GM21360 (cell line): ENCODE measurements at regions not wholly inside any gene's neighbourhood (a gene's known extent, or its start where the extent isn't known, plus 50 kb on each side); places are given as distances from the start of the nearest gene placed in this dataset.
"Not testable (repeated sequence)": the region's sequence is repeated elsewhere in the genome, so short reads cannot be mapped to it uniquely, and the experiment has no call there.

Experiments
- ATAC-seq: cut with Tn5 transposase; IDR thresholded peaks from one replicate; pipeline ENCODE4 v1.9.1; 2021; ENCODE audit warnings: mild to moderate bottlenecking, moderate library complexity; ENCODE audit not compliant: unreplicated experiment

- no peak for ATAC-seq
Measured at GRCh38 chr6:78770765-78771164, 96.6 kb upstream of the IRAK1BP1 start.

GRCh38 chr6:78771586-78771985 lies 95.8 kb upstream of the IRAK1BP1 start:
- ATAC-seq: no peak

GRCh38 chr6:78781001-78781400 lies 86.3 kb upstream of the IRAK1BP1 start:
- ATAC-seq: no peak

- not testable (repeated sequence) for ATAC-seq
Measured at GRCh38 chr6:78783366-78783765, 84.0 kb upstream of the IRAK1BP1 start.

- no peak for ATAC-seq
Measured at GRCh38 chr6:78797270-78797669, 70.1 kb upstream of the IRAK1BP1 start.

GRCh38 chr6:78799682-78800081 lies 67.7 kb upstream of the IRAK1BP1 start:
- no peak for ATAC-seq

GRCh38 chr6:78806792-78807191 lies 60.6 kb upstream of the IRAK1BP1 start:
- ATAC-seq: not testable (repeated sequence)

- not testable (repeated sequence) for ATAC-seq
Measured at GRCh38 chr6:78807655-78808355, 59.5 kb upstream of the IRAK1BP1 start.

- no peak for ATAC-seq
Measured at GRCh38 chr6:78808356-78808891, 58.9 kb upstream of the IRAK1BP1 start.

- no peak for ATAC-seq
Measured at GRCh38 chr6:78808933-78809332, 58.4 kb upstream of the IRAK1BP1 start.

GRCh38 chr6:78810146-78810545 lies 57.2 kb upstream of the IRAK1BP1 start:
- peak; percentile 57 for ATAC-seq

- no peak for ATAC-seq
Measured at GRCh38 chr6:78810698-78811097, 56.7 kb upstream of the IRAK1BP1 start.
